GM12878 (cell line): ENCODE measurements at regions not wholly inside any gene's neighbourhood (a gene's known extent, or its start where the extent isn't known, plus 50 kb on each side); places are given as distances from the start of the nearest gene placed in this dataset.

Experiments used
- CHD1 ChIP-seq: IDR thresholded peaks from 2 replicates; pipeline ENCODE4 v1.6.1; 2012; ENCODE audit warnings: low read depth, low read length, improper control_type of control experiment
- NR2C2 ChIP-seq: IDR thresholded peaks from 2 replicates; pipeline ENCODE4 v1.6.1; 2011; ENCODE audit warnings: borderline replicate concordance, low read depth; ENCODE audit not compliant: control insufficient read depth, insufficient read length
- USF1 ChIP-seq: IDR thresholded peaks from 2 replicates; pipeline ENCODE4 v1.6.1; 2011; ENCODE audit warnings: borderline replicate concordance, low read depth, mild to moderate bottlenecking, moderate library complexity, mixed read lengths, low read length; ENCODE audit not compliant: insufficient read depth; ENCODE audit errors: extremely low read length
- TF ChIP-seq, protein P1 (sequence below): fragments of 450-650 bp; formaldehyde crosslinking; IDR thresholded peaks from 2 replicates; pipeline ENCODE4 v1.4.0; 2022; ENCODE audit warnings: mild to moderate bottlenecking, moderate library complexity
- TF ChIP-seq, protein P2 (sequence below): IDR thresholded peaks from 2 replicates; pipeline ENCODE4 v1.6.1; 2012; ENCODE audit warnings: low read depth, low read length, improper control_type of control experiment
- TF ChIP-seq, protein P3 (sequence below): fragments of 450-650 bp; IDR thresholded peaks from 2 replicates; pipeline ENCODE4 v1.6.1; 2017; ENCODE audit warnings: mild to moderate bottlenecking, moderate library complexity

- TF ChIP-seq, protein P1, sequence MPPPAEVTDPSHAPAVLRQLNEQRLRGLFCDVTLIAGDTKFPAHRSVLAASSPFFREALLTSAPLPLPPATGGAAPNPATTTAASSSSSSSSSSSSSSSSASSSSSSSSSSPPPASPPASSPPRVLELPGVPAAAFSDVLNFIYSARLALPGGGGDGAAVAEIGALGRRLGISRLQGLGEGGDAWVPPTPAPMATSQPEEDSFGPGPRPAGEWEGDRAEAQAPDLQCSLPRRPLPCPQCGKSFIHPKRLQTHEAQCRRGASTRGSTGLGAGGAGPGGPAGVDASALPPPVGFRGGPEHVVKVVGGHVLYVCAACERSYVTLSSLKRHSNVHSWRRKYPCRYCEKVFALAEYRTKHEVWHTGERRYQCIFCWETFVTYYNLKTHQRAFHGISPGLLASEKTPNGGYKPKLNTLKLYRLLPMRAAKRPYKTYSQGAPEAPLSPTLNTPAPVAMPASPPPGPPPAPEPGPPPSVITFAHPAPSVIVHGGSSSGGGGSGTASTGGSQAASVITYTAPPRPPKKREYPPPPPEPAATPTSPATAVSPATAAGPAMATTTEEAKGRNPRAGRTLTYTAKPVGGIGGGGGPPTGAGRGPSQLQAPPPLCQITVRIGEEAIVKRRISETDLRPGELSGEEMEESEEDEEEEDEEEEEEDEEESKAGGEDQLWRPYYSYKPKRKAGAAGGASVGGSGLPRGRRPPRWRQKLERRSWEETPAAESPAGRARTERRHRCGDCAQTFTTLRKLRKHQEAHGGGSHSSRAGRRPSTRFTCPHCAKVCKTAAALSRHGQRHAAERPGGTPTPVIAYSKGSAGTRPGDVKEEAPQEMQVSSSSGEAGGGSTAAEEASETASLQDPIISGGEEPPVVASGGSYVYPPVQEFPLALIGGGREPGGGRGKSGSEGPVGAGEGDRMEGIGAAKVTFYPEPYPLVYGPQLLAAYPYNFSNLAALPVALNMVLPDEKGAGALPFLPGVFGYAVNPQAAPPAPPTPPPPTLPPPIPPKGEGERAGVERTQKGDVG (CRISPR knock-in tag), result no peak
- no peak for TF ChIP-seq USF1
- no peak for TF ChIP-seq NR2C2
- TF ChIP-seq, protein P2, sequence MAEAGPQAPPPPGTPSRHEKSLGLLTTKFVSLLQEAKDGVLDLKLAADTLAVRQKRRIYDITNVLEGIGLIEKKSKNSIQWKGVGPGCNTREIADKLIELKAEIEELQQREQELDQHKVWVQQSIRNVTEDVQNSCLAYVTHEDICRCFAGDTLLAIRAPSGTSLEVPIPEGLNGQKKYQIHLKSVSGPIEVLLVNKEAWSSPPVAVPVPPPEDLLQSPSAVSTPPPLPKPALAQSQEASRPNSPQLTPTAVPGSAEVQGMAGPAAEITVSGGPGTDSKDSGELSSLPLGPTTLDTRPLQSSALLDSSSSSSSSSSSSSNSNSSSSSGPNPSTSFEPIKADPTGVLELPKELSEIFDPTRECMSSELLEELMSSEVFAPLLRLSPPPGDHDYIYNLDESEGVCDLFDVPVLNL, result no peak
- no peak for TF ChIP-seq CHD1
- TF ChIP-seq, protein P3, sequence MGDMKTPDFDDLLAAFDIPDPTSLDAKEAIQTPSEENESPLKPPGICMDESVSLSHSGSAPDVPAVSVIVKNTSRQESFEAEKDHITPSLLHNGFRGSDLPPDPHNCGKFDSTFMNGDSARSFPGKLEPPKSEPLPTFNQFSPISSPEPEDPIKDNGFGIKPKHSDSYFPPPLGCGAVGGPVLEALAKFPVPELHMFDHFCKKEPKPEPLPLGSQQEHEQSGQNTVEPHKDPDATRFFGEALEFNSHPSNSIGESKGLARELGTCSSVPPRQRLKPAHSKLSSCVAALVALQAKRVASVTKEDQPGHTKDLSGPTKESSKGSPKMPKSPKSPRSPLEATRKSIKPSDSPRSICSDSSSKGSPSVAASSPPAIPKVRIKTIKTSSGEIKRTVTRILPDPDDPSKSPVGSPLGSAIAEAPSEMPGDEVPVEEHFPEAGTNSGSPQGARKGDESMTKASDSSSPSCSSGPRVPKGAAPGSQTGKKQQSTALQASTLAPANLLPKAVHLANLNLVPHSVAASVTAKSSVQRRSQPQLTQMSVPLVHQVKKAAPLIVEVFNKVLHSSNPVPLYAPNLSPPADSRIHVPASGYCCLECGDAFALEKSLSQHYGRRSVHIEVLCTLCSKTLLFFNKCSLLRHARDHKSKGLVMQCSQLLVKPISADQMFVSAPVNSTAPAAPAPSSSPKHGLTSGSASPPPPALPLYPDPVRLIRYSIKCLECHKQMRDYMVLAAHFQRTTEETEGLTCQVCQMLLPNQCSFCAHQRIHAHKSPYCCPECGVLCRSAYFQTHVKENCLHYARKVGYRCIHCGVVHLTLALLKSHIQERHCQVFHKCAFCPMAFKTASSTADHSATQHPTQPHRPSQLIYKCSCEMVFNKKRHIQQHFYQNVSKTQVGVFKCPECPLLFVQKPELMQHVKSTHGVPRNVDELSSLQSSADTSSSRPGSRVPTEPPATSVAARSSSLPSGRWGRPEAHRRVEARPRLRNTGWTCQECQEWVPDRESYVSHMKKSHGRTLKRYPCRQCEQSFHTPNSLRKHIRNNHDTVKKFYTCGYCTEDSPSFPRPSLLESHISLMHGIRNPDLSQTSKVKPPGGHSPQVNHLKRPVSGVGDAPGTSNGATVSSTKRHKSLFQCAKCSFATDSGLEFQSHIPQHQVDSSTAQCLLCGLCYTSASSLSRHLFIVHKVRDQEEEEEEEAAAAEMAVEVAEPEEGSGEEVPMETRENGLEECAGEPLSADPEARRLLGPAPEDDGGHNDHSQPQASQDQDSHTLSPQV, result no peak
Measured at GRCh38 chr17:73758245-73758644, 114.0 kb upstream of the SDK2 start (continued).
